ENCODE measurements at regions not wholly inside any gene's neighbourhood (a gene's known extent, or its start where the extent isn't known, plus 50 kb on each side); places are given as distances from the start of the nearest gene placed in this dataset.

GRCh38 chr3:24683633-24684384 is 189.2 kb upstream of the THRB start:
- peak overlapping the region; percentile 72 for H3K27ac ChIP-seq
- peaks cover 65% of the 10 kb centered on the region for H3F3A ChIP-seq (ENCODE audit: insufficient read depth)
- H3K9me3 ChIP-seq (ENCODE audit: low read depth) = no peaks in the 10 kb centered on the region
- peak overlapping the region; percentile 37; the same call in 1 of the 2 replicates for H3K9ac ChIP-seq
- H3K9me2 ChIP-seq (ENCODE audit: insufficient read depth) = no peaks in the 10 kb centered on the region
- TF ChIP-seq EZH2 (IDR thresholded peaks at IDR 0.05; ENCODE audit: insufficient read depth, poor library complexity, severe bottlenecking) = no peak
- TF ChIP-seq EZH2phosphoT487 (IDR thresholded peaks at IDR 0.05; ENCODE audit: insufficient read depth, low read depth) = no peak
- peak overlapping the region; percentile 75 for H3K4me2 ChIP-seq (ENCODE audit: unreplicated experiment)
- no peak overlapping the region for H2AFZ ChIP-seq
- no peaks in the 10 kb centered on the region for H4K20me1 ChIP-seq (ENCODE audit: insufficient read depth)
- no peaks in the 10 kb centered on the region for H3K27me3 ChIP-seq (replicated peaks; ENCODE audit: insufficient read depth)
- H3K36me3 ChIP-seq (ENCODE audit: low read depth) = no peaks in the 10 kb centered on the region
- peaks cover 62% of the 10 kb centered on the region for H3K4me1 ChIP-seq (ENCODE audit: insufficient read depth)
- DNase-seq = peak; percentile 91
- no peaks in the 10 kb centered on the region for H3K79me2 ChIP-seq (ENCODE audit: insufficient read depth)
- WGBS, 2 experiments (ENCODE audit: low coverage in 1 of 2, low lambda C conversion rate in 2 of 2, missing lambda C conversion rate in 2 of 2) = 18 to 21% methylated on average over 6 of the region's 6 CpGs
- H3K4me3 ChIP-seq = peak overlapping the region; percentile 42
- in situ Hi-C loops (cut with MboI) = loop anchor here (25.0 kb wide), 2 partner anchors 422 to 672 kb away; no protein-coding TSS in a partner anchor

GRCh38 chr3:24684506-24685023 is 189.9 kb upstream of the THRB start:
- Histone ChIP-seq H3K4me1 (ENCODE audit: insufficient read depth) (peaks cover 59% of the 10 kb centered on the region), H3K36me3 (ENCODE audit: low read depth) (no peaks in the 10 kb centered on the region), H3K9ac (no peak overlapping the region), H4K20me1 (ENCODE audit: insufficient read depth) (no peaks in the 10 kb centered on the region), H3K4me2 (ENCODE audit: unreplicated experiment) (no peak overlapping the region), H3K27ac (no peak overlapping the region), H3F3A (ENCODE audit: insufficient read depth) (peaks cover 60% of the 10 kb centered on the region), H3K9me3 (ENCODE audit: low read depth) (no peaks in the 10 kb centered on the region), H3K27me3 (replicated peaks; ENCODE audit: insufficient read depth) (no peaks in the 10 kb centered on the region), H3K9me2 (ENCODE audit: insufficient read depth) (no peaks in the 10 kb centered on the region), H3K4me3 (no peak overlapping the region), H2AFZ (no peak overlapping the region), H3K79me2 (ENCODE audit: insufficient read depth) (no peaks in the 10 kb centered on the region)
- 91% methylated on average over 6 of the region's 6 CpGs for WGBS, 2 experiments (ENCODE audit: low coverage in 1 of 2, low lambda C conversion rate in 2 of 2, missing lambda C conversion rate in 2 of 2)
- TF ChIP-seq EZH2phosphoT487 (IDR thresholded peaks at IDR 0.05; ENCODE audit: insufficient read depth, low read depth) (no peak), EZH2 (IDR thresholded peaks at IDR 0.05; ENCODE audit: insufficient read depth, poor library complexity, severe bottlenecking) (no peak)
- in situ Hi-C loops (cut with MboI) = loop anchor here (25.0 kb wide), 2 partner anchors 422 to 672 kb away; no protein-coding TSS in a partner anchor
- DNase-seq = no peak

GRCh38 chr3:24686808-24687207 is 192.2 kb upstream of the THRB start:
- H3K36me3 ChIP-seq (ENCODE audit: low read depth) = no peaks in the 10 kb centered on the region
- H3K79me2 ChIP-seq (ENCODE audit: insufficient read depth) = no peaks in the 10 kb centered on the region
- no peak overlapping the region for H2AFZ ChIP-seq
- H3K4me3 ChIP-seq = no peak overlapping the region
- H3F3A ChIP-seq (ENCODE audit: insufficient read depth) = peaks cover 40% of the 10 kb centered on the region
- no peaks in the 10 kb centered on the region for H3K9me3 ChIP-seq (ENCODE audit: low read depth)
- in situ Hi-C loops (cut with MboI) = loop anchor here (25.0 kb wide), 2 partner anchors 425 to 675 kb away; no protein-coding TSS in a partner anchor
- H3K4me2 ChIP-seq (ENCODE audit: unreplicated experiment) = peak overlapping the region; percentile 47
- H3K27me3 ChIP-seq (replicated peaks; ENCODE audit: insufficient read depth) = peaks cover 8% of the 10 kb centered on the region; the same call in 1 of the 2 replicates
- peak; percentile 85 for DNase-seq
- peak; percentile 70; the same call in 1 of the 2 replicates for TF ChIP-seq EZH2phosphoT487 (IDR thresholded peaks at IDR 0.05; ENCODE audit: insufficient read depth, low read depth)
- TF ChIP-seq EZH2 (IDR thresholded peaks at IDR 0.05; ENCODE audit: insufficient read depth, poor library complexity, severe bottlenecking) = no peak
- no peaks in the 10 kb centered on the region for H3K9me2 ChIP-seq (ENCODE audit: insufficient read depth)
- H3K4me1 ChIP-seq (ENCODE audit: insufficient read depth) = peaks cover 46% of the 10 kb centered on the region
- H4K20me1 ChIP-seq (ENCODE audit: insufficient read depth) = no peaks in the 10 kb centered on the region
- no peak overlapping the region for H3K9ac ChIP-seq
- 0% methylated on average over 1 of the region's 1 CpG for WGBS, 2 experiments (ENCODE audit: low coverage in 1 of 2, low lambda C conversion rate in 2 of 2, missing lambda C conversion rate in 2 of 2)
- H3K27ac ChIP-seq = peak overlapping the region; percentile 38; the same call in 1 of the 2 replicates

- H3K9ac ChIP-seq = no peak overlapping the region
- no peak overlapping the region for H3K4me3 ChIP-seq
- no peaks in the 10 kb centered on the region for H3K36me3 ChIP-seq (ENCODE audit: low read depth)
- H2AFZ ChIP-seq = no peak overlapping the region
- TF ChIP-seq EZH2phosphoT487 (IDR thresholded peaks at IDR 0.05; ENCODE audit: insufficient read depth, low read depth) (no peak), EZH2 (IDR thresholded peaks at IDR 0.05; ENCODE audit: insufficient read depth, poor library complexity, severe bottlenecking) (no peak)
- no peaks in the 10 kb centered on the region for H4K20me1 ChIP-seq (ENCODE audit: insufficient read depth)
- no peaks in the 10 kb centered on the region for H3K9me2 ChIP-seq (ENCODE audit: insufficient read depth)
- H3K27me3 ChIP-seq (replicated peaks; ENCODE audit: insufficient read depth) = peaks cover 13% of the 10 kb centered on the region
- no peaks in the 10 kb centered on the region for H3K79me2 ChIP-seq (ENCODE audit: insufficient read depth)
- WGBS, 2 experiments (ENCODE audit: low coverage in 1 of 2, low lambda C conversion rate in 2 of 2, missing lambda C conversion rate in 2 of 2) = 32 to 40% methylated on average over 7 of the region's 7 CpGs
- no peaks in the 10 kb centered on the region for H3K9me3 ChIP-seq (ENCODE audit: low read depth)
- DNase-seq = peak; percentile 21
- H3K27ac ChIP-seq = no peak overlapping the region
- peaks cover 39% of the 10 kb centered on the region for H3K4me1 ChIP-seq (ENCODE audit: insufficient read depth)
- in situ Hi-C loops (cut with MboI) = loop anchor here (25.0 kb wide), 2 partner anchors 425 to 675 kb away; no protein-coding TSS in a partner anchor
- H3K4me2 ChIP-seq (ENCODE audit: unreplicated experiment) = no peak overlapping the region
- H3F3A ChIP-seq (ENCODE audit: insufficient read depth) = peaks cover 36% of the 10 kb centered on the region
These were observed 193.0 kb upstream of the THRB start for GRCh38 chr3:24687671-24688070.

All from GM23248 (cell line).